PC-3 (cell line): ENCODE measurements at regions not wholly inside any gene's neighbourhood (a gene's known extent, or its start where the extent isn't known, plus 50 kb on each side); places are given as distances from the start of the nearest gene placed in this dataset.

Experiments used
- ATAC-seq: fragments of 200-7000 bp; cut with Tn5 transposase; 2 replicates; pipeline ENCODE4 v1.9.1; 2020; ENCODE audit warnings: mild to moderate bottlenecking, moderate library complexity
- BruUV-seq: library from RNA; stranded (reverse); fragments of 400-500 nt; replicated peaks from 2 replicates; lab custom pipeline; 2021; lab: Mats Ljungman, UMichigan
- CTCF ChIA-PET: fragments of 300-600 bp; sonication (Branson Sonifier 250); formaldehyde crosslinking; loops from one replicate; lab custom pipeline; 2022; ENCODE audit warnings: antibody characterized with exemption; lab: Charles Lee
- POLR2A ChIA-PET: fragments of 300-600 bp; sonication (Branson Sonifier 250); formaldehyde crosslinking; loops from one replicate; lab custom pipeline; 2022; ENCODE audit warnings: antibody characterized with exemption; ENCODE audit not compliant: unreplicated experiment; lab: Charles Lee
- DNase-seq: peaks from one replicate; pipeline ENCODE4 v3.0.0-alpha.2; 2015
- H2AFZ ChIP-seq: fragments of 300-600 bp; sonication (generic); 2 replicates; pipeline ENCODE4 v1.6.0; 2016; ENCODE audit warnings: antibody characterized with exemption, low read length
- H3F3A ChIP-seq: fragments of 300-600 bp; sonication (generic); one replicate; pipeline ENCODE4 v1.6.0; 2017; ENCODE audit warnings: antibody characterized with exemption, low read length, control low read depth, mild to moderate bottlenecking; ENCODE audit not compliant: unreplicated experiment
- H3K27ac ChIP-seq: fragments of 300-600 bp; sonication (generic); 2 replicates; pipeline ENCODE4 v1.5.1; 2016; ENCODE audit warnings: mild to moderate bottlenecking, low read length
- H3K27me3 ChIP-seq: fragments of 300-600 bp; sonication (generic); 2 replicates; pipeline ENCODE4 v1.6.1; 2016; ENCODE audit warnings: low read length, mixed read lengths
- H3K36me3 ChIP-seq: fragments of 300-600 bp; sonication (generic); 2 replicates; pipeline ENCODE4 v1.6.1; 2016; ENCODE audit warnings: low read depth, mixed run types, low read length, mixed read lengths
- H3K4me1 ChIP-seq: fragments of 300-600 bp; sonication (generic); 2 replicates; pipeline ENCODE4 v1.5.1; 2016; ENCODE audit warnings: low read length; ENCODE audit not compliant: insufficient read depth
- H3K4me2 ChIP-seq: fragments of 300-600 bp; sonication (generic); 2 replicates; pipeline ENCODE4 v1.6.0; 2016; ENCODE audit warnings: low read length
- H3K4me3 ChIP-seq: fragments of 300-600 bp; sonication (generic); 2 replicates; pipeline ENCODE4 v1.5.1; 2016; ENCODE audit warnings: mild to moderate bottlenecking, low read length, mixed read lengths
- H3K79me2 ChIP-seq: fragments of 300-600 bp; sonication (generic); 2 replicates; pipeline ENCODE4 v1.6.1; 2017; ENCODE audit warnings: low read length, mixed read lengths
- H3K9ac ChIP-seq: fragments of 300-600 bp; sonication (generic); 2 replicates; pipeline ENCODE4 v1.6.0; 2016; ENCODE audit warnings: mild to moderate bottlenecking, low read length
- H3K9me2 ChIP-seq: fragments of 300-600 bp; sonication (generic); replicated peaks from 2 replicates; pipeline ENCODE4 v1.6.1; 2016; ENCODE audit warnings: mixed run types, low read length, mixed read lengths
- H3K9me3 ChIP-seq: fragments of 300-600 bp; sonication (generic); 2 replicates; pipeline ENCODE4 v1.6.1; 2016; ENCODE audit warnings: low read length, mixed read lengths
- H4K20me1 ChIP-seq: fragments of 300-600 bp; sonication (generic); 2 replicates; pipeline ENCODE4 v1.6.1; 2016; ENCODE audit warnings: low read length, mixed read lengths
- EZH2 ChIP-seq: fragments of 300-600 bp; sonication (generic); IDR thresholded peaks from one replicate; pipeline ENCODE4 v1.6.1; 2017; ENCODE audit warnings: antibody characterized with exemption, mild to moderate bottlenecking, low read length; ENCODE audit not compliant: unreplicated experiment
- EZH2phosphoT487 ChIP-seq: fragments of 300-600 bp; sonication (generic); IDR thresholded peaks from 2 replicates; pipeline ENCODE4 v1.6.1; 2018; ENCODE audit warnings: mild to moderate bottlenecking, antibody characterized with exemption, low read length, borderline replicate concordance
- intact Hi-C: fragments of 100-400 bp; cut with micrococcal nuclease; formaldehyde crosslinking; loops from 2 replicates; pipeline ENCODE4 v1.9.0; 2023
- TF ChIP-seq, protein P1 (sequence below): fragments of 300-600 bp; sonication (generic); conservative IDR thresholded peaks from 2 replicates; pipeline ENCODE4 v1.5.1; 2017; ENCODE audit warnings: antibody characterized with exemption, low read depth, mild to moderate bottlenecking, low read length

- ATAC-seq: no peak
- intact Hi-C loops: no loop called here
- no peak for DNase-seq
- Histone ChIP-seq H3K4me1 (peaks cover 5% of the 10 kb centered on the region; the same call in 1 of the 2 replicates), H2AFZ (no peak overlapping the region), H3K4me2 (no peak overlapping the region), H3K4me3 (no peak overlapping the region), H3K9me3 (no peaks in the 10 kb centered on the region), H3K27me3 (no peaks in the 10 kb centered on the region), H3K9me2 (no peaks in the 10 kb centered on the region), H3F3A (no peaks in the 10 kb centered on the region), H3K9ac (no peak overlapping the region), H3K27ac (no peak overlapping the region), H3K79me2 (no peaks in the 10 kb centered on the region), H3K36me3 (no peaks in the 10 kb centered on the region), H4K20me1 (no peaks in the 10 kb centered on the region)
- ChIA-PET CTCF (no interaction called here), POLR2A (no interaction called here)
- BruUV-seq: no TSS peak
- TF ChIP-seq EZH2phosphoT487 (no peak), EZH2 (no peak)
- TF ChIP-seq, protein P1, sequence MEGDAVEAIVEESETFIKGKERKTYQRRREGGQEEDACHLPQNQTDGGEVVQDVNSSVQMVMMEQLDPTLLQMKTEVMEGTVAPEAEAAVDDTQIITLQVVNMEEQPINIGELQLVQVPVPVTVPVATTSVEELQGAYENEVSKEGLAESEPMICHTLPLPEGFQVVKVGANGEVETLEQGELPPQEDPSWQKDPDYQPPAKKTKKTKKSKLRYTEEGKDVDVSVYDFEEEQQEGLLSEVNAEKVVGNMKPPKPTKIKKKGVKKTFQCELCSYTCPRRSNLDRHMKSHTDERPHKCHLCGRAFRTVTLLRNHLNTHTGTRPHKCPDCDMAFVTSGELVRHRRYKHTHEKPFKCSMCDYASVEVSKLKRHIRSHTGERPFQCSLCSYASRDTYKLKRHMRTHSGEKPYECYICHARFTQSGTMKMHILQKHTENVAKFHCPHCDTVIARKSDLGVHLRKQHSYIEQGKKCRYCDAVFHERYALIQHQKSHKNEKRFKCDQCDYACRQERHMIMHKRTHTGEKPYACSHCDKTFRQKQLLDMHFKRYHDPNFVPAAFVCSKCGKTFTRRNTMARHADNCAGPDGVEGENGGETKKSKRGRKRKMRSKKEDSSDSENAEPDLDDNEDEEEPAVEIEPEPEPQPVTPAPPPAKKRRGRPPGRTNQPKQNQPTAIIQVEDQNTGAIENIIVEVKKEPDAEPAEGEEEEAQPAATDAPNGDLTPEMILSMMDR: no peak
Observed at GRCh38 chr18:58813561-58814225, 51.0 kb upstream of the ZNF532 start.

DNA sequence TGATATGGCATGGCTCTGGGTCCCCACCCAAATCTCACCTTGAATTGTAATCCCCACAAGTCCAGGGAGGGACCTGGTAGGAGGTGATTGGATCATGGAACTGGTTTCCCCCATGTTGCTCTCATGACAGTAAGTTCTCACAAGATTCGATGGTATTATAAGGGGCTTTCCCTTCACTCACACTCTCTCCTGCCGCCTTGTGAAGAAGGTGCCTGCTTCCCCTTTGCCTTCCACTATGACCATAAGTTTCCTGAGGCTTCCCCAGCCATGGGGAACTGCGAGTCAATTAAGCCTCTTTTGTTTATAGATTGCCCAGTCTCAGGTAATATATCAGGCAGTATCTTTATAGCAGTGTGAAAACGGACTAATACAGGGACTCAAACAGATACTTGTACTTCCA is 50.4 kb upstream of the ZNF532 start:
- TF ChIP-seq EZH2: no peak
- no peak for TF ChIP-seq EZH2phosphoT487
- TF ChIP-seq, protein P1: no peak
- no peaks in the 10 kb centered on the region for H3K27me3 ChIP-seq
- intact Hi-C loops: no loop called here
- H3K4me3 ChIP-seq: no peak overlapping the region
- H4K20me1 ChIP-seq: no peaks in the 10 kb centered on the region
- H3K4me1 ChIP-seq: peaks cover 5% of the 10 kb centered on the region; the same call in 1 of the 2 replicates
- no peaks in the 10 kb centered on the region for H3K9me3 ChIP-seq
- H2AFZ ChIP-seq: no peak overlapping the region
- DNase-seq (no peak), ATAC-seq (no peak)
- POLR2A ChIA-PET: no interaction called here
- H3F3A ChIP-seq: no peaks in the 10 kb centered on the region
- H3K9ac ChIP-seq: no peak overlapping the region
- no TSS peak for BruUV-seq
- H3K4me2 ChIP-seq: no peak overlapping the region
- H3K27ac ChIP-seq: no peak overlapping the region
- no peaks in the 10 kb centered on the region for H3K79me2 ChIP-seq
- no peaks in the 10 kb centered on the region for H3K9me2 ChIP-seq
- no peaks in the 10 kb centered on the region for H3K36me3 ChIP-seq
- CTCF ChIA-PET: no interaction called here
